ENCODE measurements at regions not wholly inside any gene's neighbourhood (a gene's known extent, or its start where the extent isn't known, plus 50 kb on each side); places are given as distances from the start of the nearest gene placed in this dataset.

DNA sequence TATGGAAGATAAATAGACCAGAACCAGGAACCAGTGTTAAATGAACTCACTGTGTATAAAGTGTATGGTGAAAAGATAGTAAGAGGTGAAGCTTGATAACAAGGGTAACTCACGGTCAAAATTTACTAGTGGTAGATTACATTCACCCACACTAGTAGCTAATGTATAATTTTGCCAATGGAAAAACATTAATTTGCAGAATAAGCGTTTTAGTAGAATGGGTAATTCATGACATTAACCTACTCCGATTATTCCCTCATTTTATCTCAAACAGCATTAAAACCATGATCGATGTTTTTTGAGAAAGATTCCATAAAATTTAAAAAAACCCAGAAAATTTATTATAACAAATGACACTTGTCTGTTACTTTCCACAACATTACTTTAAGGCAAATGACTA, 57.7 kb upstream of the PPP1R3A start:
- TF ChIP-seq POLR2A (IDR thresholded peaks at IDR 0.05) (no peak), POLR2AphosphoS5 (IDR thresholded peaks at IDR 0.05) (no peak)
- TF ChIP-seq, protein P1, sequence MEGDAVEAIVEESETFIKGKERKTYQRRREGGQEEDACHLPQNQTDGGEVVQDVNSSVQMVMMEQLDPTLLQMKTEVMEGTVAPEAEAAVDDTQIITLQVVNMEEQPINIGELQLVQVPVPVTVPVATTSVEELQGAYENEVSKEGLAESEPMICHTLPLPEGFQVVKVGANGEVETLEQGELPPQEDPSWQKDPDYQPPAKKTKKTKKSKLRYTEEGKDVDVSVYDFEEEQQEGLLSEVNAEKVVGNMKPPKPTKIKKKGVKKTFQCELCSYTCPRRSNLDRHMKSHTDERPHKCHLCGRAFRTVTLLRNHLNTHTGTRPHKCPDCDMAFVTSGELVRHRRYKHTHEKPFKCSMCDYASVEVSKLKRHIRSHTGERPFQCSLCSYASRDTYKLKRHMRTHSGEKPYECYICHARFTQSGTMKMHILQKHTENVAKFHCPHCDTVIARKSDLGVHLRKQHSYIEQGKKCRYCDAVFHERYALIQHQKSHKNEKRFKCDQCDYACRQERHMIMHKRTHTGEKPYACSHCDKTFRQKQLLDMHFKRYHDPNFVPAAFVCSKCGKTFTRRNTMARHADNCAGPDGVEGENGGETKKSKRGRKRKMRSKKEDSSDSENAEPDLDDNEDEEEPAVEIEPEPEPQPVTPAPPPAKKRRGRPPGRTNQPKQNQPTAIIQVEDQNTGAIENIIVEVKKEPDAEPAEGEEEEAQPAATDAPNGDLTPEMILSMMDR (IDR thresholded peaks at IDR 0.05) = no peak
